ENCODE measurements at regions not wholly inside any gene's neighbourhood (a gene's known extent, or its start where the extent isn't known, plus 50 kb on each side); places are given as distances from the start of the nearest gene placed in this dataset.

GRCh38 chr9:18194316-18194715 is 279.6 kb upstream of the ADAMTSL1 start:
- H3K4me3 Mint-ChIP-seq, result no peak overlapping the region
- DNase-seq, result no peak
- H3K27ac Mint-ChIP-seq, result no peak overlapping the region
- no peaks in the 10 kb centered on the region for H3K27me3 Mint-ChIP-seq
- H3K4me1 Mint-ChIP-seq, result no peaks in the 10 kb centered on the region
- H3K36me3 Mint-ChIP-seq, result no peaks in the 10 kb centered on the region
- no peaks in the 10 kb centered on the region for H3K9me3 Mint-ChIP-seq

DNA sequence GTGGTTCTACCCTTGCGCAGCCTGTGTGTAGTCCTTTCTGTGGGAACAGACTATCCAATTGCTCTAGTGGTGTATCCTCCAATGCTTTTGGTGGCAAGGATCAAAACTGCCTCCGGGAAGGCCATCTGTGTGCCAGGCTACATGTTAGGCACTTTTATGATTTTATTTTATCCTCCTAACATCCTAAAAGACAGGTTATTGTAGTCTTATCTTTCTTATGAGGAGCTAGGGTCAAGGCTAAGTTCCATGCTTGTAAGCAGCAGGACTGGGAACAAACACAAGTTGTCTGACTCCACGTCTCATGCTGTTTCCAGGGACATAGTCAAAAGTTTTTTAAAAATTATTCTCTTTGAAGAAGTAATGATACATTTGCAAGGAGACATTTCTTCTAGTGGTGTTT is 278.7 kb upstream of the ADAMTSL1 start:
- no peak overlapping the region for H3K27ac Mint-ChIP-seq
- H3K36me3 Mint-ChIP-seq, result no peaks in the 10 kb centered on the region
- H3K4me3 Mint-ChIP-seq, result no peak overlapping the region
- no peak for DNase-seq
- H3K27me3 Mint-ChIP-seq, result no peaks in the 10 kb centered on the region
- H3K4me1 Mint-ChIP-seq, result no peaks in the 10 kb centered on the region
- no peaks in the 10 kb centered on the region for H3K9me3 Mint-ChIP-seq

GRCh38 chr9:18202924-18203323 is 271.0 kb upstream of the ADAMTSL1 start:
- Mint-ChIP-seq H3K36me3 (no peaks in the 10 kb centered on the region), H3K9me3 (no peaks in the 10 kb centered on the region)
- DNase-seq, result no peak

DNA sequence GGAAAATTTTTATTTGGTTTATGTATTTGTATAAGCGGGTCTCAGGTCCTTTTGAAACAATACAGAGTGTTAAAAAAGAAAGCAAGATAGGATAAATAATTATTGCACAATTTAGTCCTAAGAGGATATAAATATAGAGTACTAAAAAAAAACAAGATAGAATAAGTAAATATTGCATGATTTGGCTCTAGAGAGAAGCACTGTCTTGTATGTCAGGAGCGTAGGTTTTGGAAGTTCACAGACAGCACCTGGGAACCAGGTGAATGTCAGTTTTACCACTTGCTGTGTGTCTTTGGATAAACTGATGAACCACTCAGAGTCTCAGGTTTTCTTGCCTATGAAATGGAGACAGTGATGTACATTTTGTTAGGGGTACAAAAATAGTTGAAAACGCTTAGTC is 266.2 kb upstream of the ADAMTSL1 start:
- H3K27ac Mint-ChIP-seq, result no peak overlapping the region
- DNase-seq, result no peak
- H3K27me3 Mint-ChIP-seq, result peaks cover 8% of the 10 kb centered on the region
- H3K36me3 Mint-ChIP-seq, result no peaks in the 10 kb centered on the region
- no peaks in the 10 kb centered on the region for H3K4me1 Mint-ChIP-seq
- H3K4me3 Mint-ChIP-seq, result no peak overlapping the region
- H3K9me3 Mint-ChIP-seq, result no peaks in the 10 kb centered on the region

More at GRCh38 chr9:18202924-18203323, 271.0 kb upstream of the ADAMTSL1 start:
- Mint-ChIP-seq H3K4me1 (no peaks in the 10 kb centered on the region), H3K27me3 (no peaks in the 10 kb centered on the region), H3K4me3 (no peak overlapping the region), H3K27ac (no peak overlapping the region)

DNA sequence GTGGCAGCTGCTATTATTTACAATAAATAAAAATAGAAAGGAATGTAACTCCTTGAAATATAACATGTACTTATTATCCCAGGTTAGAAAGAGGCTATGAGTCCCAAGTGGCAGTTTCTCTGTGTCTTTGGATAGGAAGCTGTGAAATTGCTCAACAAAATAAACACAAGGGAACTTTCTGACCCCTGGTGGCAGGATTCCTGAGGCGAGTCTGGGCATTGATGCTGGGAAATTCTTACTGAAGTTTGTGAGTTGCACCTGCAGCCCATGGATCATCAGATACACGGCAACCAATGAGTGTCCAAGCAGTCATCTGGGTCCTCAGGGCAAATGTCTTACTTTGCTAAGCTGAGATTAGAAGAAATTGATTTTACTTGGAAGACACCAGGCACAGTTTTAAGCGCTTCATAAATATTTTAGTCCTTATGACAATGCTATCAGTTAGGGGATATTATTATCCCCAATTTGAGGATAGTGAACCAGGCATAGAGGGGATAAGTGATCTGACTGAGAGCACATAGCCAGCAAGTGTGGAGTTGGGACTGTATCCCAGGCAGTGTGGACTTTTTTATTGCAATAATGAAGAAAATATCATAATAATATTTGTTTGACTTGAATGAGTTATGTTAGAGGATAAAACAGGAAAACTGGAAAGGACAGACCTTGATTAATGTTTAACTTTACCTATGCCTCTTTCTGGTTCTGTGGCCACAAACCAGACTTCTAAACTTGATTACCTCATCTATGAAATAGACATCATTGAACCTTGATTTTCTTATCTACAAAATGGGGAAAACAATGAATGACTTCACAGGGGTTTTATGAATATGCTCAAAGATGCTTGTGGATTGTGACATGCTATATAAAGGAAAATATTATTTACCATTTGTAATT is 265.5 kb upstream of the ADAMTSL1 start:
- DNase-seq, result no peak

GRCh38 chr9:18215626-18216025 is 258.3 kb upstream of the ADAMTSL1 start:
- Mint-ChIP-seq H3K27ac (no peak overlapping the region), H3K9me3 (no peaks in the 10 kb centered on the region), H3K4me3 (no peak overlapping the region), H3K36me3 (no peaks in the 10 kb centered on the region), H3K27me3 (peaks cover 8% of the 10 kb centered on the region), H3K4me1 (no peaks in the 10 kb centered on the region)
- no peak for DNase-seq

More for the DNA sequence above, 265.5 kb upstream of the ADAMTSL1 start:
- Mint-ChIP-seq H3K4me3 (no peak overlapping the region), H3K36me3 (no peaks in the 10 kb centered on the region), H3K4me1 (no peaks in the 10 kb centered on the region), H3K9me3 (no peaks in the 10 kb centered on the region), H3K27me3 (peaks cover 13% of the 10 kb centered on the region), H3K27ac (no peak overlapping the region)

DNA sequence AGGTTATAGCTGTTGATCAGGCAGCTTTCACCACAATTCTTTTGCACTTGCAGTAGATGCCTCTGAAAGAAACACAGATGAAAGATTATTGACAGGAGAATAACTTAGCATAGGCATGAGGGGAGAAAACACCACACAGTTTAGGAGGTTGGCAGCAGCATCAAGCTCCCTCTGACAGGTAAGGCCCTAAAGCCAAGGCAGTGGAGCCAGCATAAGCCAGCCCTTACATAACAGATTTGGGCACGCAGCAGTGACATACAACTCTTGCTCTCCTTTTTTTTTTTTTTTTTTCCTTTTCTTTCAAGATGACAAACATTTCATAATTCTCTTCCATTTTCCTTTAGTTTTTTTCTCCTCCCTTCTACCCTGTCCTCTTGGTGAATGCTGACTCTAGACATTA is 257.6 kb upstream of the ADAMTSL1 start:
- peaks cover 8% of the 10 kb centered on the region for H3K27me3 Mint-ChIP-seq
- H3K4me1 Mint-ChIP-seq, result no peaks in the 10 kb centered on the region
- no peak for DNase-seq
- no peaks in the 10 kb centered on the region for H3K9me3 Mint-ChIP-seq
- no peak overlapping the region for H3K27ac Mint-ChIP-seq
- H3K36me3 Mint-ChIP-seq, result no peaks in the 10 kb centered on the region
- no peak overlapping the region for H3K4me3 Mint-ChIP-seq

DNA sequence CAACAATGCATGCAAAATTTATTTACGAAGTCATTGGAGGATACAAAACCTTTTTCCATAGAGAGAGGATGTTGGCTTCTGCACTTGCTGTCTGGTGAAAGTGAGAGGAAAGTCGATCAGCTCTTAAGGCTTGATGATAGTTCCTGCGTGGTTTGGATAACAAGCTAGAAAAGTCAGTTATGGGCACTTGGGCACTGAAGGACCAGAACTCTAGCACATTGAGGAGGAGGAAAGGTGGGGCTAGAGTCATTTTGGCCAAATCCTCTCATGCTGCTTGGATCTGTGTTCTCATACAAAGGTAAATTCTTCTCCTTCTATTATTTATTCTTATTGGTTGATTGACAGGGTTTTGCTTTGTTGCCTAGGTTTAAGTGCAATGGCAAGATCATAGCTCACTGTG is 245.9 kb upstream of the ADAMTSL1 start:
- no peak for DNase-seq
- Mint-ChIP-seq H3K4me1 (no peaks in the 10 kb centered on the region), H3K27me3 (peaks cover 10% of the 10 kb centered on the region), H3K36me3 (no peaks in the 10 kb centered on the region), H3K9me3 (no peaks in the 10 kb centered on the region), H3K4me3 (no peak overlapping the region), H3K27ac (no peak overlapping the region)

GRCh38 chr9:18229992-18230676 is 243.8 kb upstream of the ADAMTSL1 start:
- H3K27me3 Mint-ChIP-seq, result peaks cover 4% of the 10 kb centered on the region

GRCh38 chr9:18233311-18233710 is 240.6 kb upstream of the ADAMTSL1 start:
- Mint-ChIP-seq H3K9me3 (no peaks in the 10 kb centered on the region), H3K4me1 (peaks cover 3% of the 10 kb centered on the region), H3K27ac (no peak overlapping the region), H3K4me3 (no peak overlapping the region), H3K36me3 (no peaks in the 10 kb centered on the region), H3K27me3 (peaks cover 16% of the 10 kb centered on the region)
- no peak for DNase-seq

More at GRCh38 chr9:18229992-18230676, 243.8 kb upstream of the ADAMTSL1 start:
- no peaks in the 10 kb centered on the region for H3K9me3 Mint-ChIP-seq
- DNase-seq, result no peak
- no peaks in the 10 kb centered on the region for H3K36me3 Mint-ChIP-seq
- peaks cover 2% of the 10 kb centered on the region for H3K4me1 Mint-ChIP-seq
- H3K27ac Mint-ChIP-seq, result no peak overlapping the region
- no peak overlapping the region for H3K4me3 Mint-ChIP-seq

DNA sequence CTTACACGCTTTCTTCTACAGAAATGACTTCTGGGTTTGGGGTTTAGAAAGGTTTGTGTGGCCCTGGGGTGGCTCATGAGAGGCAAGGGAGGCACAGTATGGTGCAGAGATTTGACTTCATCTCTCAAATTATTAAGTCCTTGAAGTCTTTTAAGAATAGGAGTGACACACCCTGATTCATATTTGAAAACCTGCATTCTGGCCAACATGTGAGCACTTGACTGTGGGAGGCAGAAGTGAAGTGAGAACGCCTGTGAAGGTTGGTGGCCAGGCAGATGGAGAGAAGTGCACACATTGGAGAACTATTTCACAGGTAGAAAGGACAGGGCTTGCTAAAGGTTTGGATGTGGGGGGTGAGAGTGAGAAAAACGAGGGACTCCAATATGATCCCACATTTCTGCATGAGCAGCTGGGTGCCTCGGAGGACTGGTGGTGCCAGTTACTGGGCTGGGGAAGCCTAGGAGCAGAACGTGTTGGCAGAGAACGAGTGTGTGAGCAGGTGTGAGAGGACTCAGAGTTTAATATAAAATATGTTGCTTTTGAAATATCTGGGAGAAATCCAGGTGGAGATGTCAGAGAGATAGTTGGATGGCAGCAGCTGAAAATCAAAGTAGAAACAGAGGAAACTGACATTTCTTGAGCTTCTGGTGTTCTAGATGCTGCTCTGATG is 240.0 kb upstream of the ADAMTSL1 start:
- no peaks in the 10 kb centered on the region for H3K36me3 Mint-ChIP-seq
- peaks cover 3% of the 10 kb centered on the region for H3K4me1 Mint-ChIP-seq
- no peaks in the 10 kb centered on the region for H3K9me3 Mint-ChIP-seq
- DNase-seq, result no peak
- no peak overlapping the region for H3K4me3 Mint-ChIP-seq
- no peak overlapping the region for H3K27ac Mint-ChIP-seq
- H3K27me3 Mint-ChIP-seq, result peaks cover 16% of the 10 kb centered on the region

DNA sequence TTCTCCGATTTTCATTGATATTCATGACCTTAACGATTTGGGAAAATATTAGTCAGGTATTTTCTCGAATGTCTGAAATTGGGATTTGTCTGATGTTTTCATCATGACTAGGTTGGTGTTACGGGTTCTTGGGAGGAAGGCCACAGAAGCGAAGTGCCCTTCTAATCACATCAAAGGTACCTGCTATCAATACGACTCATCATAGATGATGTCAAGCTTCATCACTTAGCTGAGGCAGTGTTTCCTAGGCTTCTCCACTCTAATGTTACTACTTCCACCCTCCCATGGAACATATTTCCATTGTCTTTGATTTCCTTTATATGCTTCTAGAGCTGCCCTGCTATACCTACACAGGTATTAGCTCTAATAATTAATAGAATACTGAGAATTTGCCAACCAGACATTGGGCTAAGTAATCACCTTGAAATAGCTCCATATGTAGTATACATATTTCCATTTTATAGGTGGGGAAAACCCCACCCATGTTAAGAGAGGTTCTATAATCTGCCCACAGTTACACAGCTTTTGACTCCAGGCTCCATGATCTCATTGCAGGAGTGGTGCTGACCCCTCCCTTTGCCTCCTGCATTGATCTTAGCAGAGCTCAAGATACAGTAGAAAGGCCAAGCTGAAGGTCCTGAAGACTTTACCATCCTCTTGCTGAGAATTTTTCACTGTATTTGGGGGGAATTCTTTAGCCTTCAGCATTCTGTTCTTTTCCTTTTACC is 238.6 kb upstream of the ADAMTSL1 start:
- Mint-ChIP-seq H3K36me3 (no peaks in the 10 kb centered on the region), H3K27ac (no peak overlapping the region), H3K9me3 (no peaks in the 10 kb centered on the region), H3K27me3 (peaks cover 16% of the 10 kb centered on the region), H3K4me3 (no peak overlapping the region), H3K4me1 (peaks cover 4% of the 10 kb centered on the region)
- DNase-seq, result no peak

DNA sequence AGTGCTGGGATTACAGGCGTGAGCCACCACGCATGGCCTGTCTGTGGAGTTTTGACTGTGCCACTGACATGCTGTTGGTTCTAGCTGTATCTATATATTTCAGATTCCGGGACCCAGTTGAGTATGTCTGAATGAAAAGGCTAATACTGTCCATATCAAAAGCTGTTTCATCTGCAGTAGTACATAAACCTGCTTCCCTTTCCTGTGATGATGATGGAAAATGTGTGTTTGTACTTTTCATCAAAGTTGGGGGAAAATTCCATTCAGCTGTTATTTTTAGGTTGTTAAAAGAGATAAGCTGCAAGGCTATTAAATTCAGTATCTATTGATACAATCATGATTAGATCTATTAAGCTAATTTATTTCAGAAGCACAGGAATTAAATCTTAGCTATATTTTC is 237.6 kb upstream of the ADAMTSL1 start:
- Mint-ChIP-seq H3K9me3 (peaks cover 1% of the 10 kb centered on the region), H3K27me3 (peaks cover 20% of the 10 kb centered on the region), H3K4me1 (peaks cover 11% of the 10 kb centered on the region), H3K4me3 (no peak overlapping the region), H3K27ac (no peak overlapping the region), H3K36me3 (no peaks in the 10 kb centered on the region)
- DNase-seq, result no peak

DNA sequence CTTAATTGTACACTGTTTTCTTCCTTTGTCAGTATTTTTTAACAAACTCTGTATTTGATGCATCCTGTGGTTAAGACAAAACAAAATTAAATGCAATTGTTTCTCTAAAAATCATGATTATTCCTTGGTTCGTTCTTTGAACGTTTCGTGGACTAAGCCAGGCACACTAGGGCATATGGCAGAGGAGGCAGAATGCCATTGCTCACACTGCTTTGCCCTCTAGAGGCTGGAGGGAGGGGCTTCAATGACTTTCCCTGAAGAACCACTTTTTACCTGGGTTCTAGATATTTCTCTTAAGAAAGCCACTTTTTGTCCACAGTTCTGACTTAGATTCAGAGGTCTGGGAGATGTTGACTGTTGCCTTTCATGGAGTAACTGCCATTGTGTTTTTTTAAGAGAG is 236.2 kb upstream of the ADAMTSL1 start:
- Mint-ChIP-seq H3K9me3 (peaks cover 3% of the 10 kb centered on the region), H3K4me1 (peaks cover 13% of the 10 kb centered on the region), H3K27me3 (peaks cover 24% of the 10 kb centered on the region), H3K36me3 (no peaks in the 10 kb centered on the region), H3K27ac (no peak overlapping the region), H3K4me3 (no peak overlapping the region)
- no peak for DNase-seq

DNA sequence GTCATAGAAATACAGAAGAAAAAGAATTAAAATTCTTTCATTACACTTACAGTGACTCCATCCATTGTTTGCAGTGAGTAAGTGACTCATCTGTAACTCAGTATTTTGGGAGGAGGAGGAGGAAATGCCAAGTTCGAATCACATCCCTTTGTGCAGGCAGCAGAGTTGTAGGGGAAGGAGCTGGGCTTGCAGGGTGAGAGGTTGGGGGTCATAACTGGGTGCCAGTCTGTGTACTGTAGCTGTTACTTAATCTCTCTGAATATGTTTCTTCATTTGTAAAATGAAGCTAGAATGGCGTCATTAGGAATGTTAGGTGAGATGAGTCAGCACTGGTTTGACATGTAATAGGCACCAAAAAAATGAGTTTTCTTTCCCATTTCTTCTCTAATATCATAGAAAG is 235.7 kb upstream of the ADAMTSL1 start:
- H3K4me3 Mint-ChIP-seq, result no peak overlapping the region
- peaks cover 4% of the 10 kb centered on the region for H3K9me3 Mint-ChIP-seq
- no peak for DNase-seq
- peaks cover 24% of the 10 kb centered on the region for H3K27me3 Mint-ChIP-seq
- H3K4me1 Mint-ChIP-seq, result peaks cover 13% of the 10 kb centered on the region
- H3K36me3 Mint-ChIP-seq, result no peaks in the 10 kb centered on the region
- no peak overlapping the region for H3K27ac Mint-ChIP-seq

Measured in activated naive CD8-positive, alpha-beta T cell treated with anti-CD3 and anti-CD28 coated beads for 36 hours (primary cell).